SK-N-MC (cell line): ENCODE measurements at regions not wholly inside any gene's neighbourhood (a gene's known extent, or its start where the extent isn't known, plus 50 kb on each side); places are given as distances from the start of the nearest gene placed in this dataset.

Source experiments
- EZH2 ChIP-seq: fragments of 200-600 bp; sonication (generic); IDR thresholded peaks from one replicate; pipeline ENCODE4 v1.6.1; 2017; ENCODE audit warnings: antibody characterized with exemption
- FOXP2 ChIP-seq: optimal IDR thresholded peaks from 2 replicates; pipeline ENCODE3; 2011; ENCODE audit warnings: mild to moderate bottlenecking, moderate library complexity; ENCODE audit not compliant: insufficient read depth; ENCODE audit errors: extremely low read length, control extremely low read depth
- POLR2AphosphoS5 ChIP-seq: IDR thresholded peaks from 2 replicates; pipeline ENCODE4 v1.6.1; 2012; ENCODE audit warnings: mild to moderate bottlenecking, low read depth, low read length, borderline replicate concordance

GRCh38 chr15:38944536-38944935, 379.9 kb upstream of the RASGRP1 start:
- TF ChIP-seq EZH2 (no peak), POLR2AphosphoS5 (no peak), FOXP2 (no peak)
